ENCODE measurements at regions not wholly inside any gene's neighbourhood (a gene's known extent, or its start where the extent isn't known, plus 50 kb on each side); places are given as distances from the start of the nearest gene placed in this dataset.
"Not testable (repeated sequence)": the region's sequence is repeated elsewhere in the genome, so short reads cannot be mapped to it uniquely, and the experiment has no call there.

DNA sequence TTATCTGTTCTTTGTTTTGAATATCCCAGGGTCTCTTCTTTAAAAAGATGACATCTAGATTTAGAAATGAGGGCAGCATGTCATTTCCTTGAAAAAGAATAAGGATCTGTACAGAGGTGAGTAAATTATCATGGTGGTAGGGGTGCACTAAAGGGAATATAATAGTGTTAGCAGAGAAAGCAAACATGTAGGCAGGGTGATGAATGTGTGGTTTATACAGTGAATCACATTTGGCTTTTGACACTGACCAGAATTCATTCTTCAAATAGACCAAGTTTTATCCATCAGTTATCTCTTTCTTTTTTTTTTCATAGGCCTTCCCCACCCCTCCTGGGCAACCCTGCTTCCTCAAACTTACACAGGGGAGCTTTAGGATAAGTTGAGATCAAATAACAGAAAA is 184.5 kb upstream of the LRP1B start:
- DNase-seq: no peak

DNA sequence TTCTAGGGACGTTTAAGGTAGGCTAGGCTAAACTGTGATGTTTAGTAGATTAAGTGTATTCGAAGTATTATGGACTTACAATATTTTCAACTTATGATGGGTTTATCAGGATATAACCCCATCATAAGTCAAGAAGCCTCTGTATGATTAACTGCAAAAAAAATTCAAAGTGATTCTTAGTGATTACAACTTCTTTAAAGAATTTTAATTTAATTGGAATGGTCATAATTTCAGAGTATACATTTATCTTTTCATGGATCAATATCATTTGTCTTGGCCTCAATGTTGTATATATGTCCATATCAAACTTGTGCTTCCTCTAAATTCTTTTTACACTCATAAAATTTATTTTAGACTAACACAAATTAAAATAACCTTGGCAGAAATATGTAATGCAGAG is 183.3 kb upstream of the LRP1B start:
- DNase-seq: no peak

DNA sequence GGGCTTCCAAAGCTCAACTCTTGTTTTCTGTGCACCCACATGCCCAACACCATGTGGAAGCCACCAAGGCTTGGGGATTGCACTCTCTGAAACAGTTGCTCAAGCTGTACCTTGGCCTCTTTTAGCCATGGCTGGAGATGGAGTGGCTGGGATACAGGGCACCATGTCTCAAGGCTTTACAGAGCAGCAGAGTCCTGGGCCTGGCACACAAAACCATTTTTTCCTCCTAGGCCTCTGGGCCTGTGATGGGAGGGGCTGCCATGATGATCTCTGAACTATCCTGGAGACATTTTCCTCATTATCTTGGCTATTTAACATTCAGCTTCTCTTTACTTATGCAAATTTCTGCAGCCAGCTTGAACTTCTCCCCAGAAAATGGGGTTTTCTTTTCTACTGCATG is 179.7 kb upstream of the LRP1B start:
- DNase-seq: no peak

DNA sequence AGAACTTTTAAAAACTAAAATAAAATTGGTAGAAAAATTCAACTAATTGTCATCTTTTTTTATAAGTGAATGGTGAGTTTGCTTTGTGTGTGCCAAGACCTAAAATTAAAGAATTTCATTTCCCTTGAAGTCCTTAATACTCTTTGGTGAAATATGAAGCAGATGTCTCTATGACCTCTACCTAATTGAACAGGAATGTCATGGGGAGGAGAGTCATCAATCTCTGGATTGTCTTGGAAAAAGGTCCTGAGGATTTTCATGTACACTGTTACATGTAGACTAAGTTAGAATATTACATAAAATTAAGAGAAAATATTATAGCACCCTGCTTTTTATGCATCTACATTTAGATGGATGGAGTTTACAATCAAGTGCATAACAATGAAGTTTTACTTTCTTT is 177.9 kb upstream of the LRP1B start:
- DNase-seq: no peak

DNA sequence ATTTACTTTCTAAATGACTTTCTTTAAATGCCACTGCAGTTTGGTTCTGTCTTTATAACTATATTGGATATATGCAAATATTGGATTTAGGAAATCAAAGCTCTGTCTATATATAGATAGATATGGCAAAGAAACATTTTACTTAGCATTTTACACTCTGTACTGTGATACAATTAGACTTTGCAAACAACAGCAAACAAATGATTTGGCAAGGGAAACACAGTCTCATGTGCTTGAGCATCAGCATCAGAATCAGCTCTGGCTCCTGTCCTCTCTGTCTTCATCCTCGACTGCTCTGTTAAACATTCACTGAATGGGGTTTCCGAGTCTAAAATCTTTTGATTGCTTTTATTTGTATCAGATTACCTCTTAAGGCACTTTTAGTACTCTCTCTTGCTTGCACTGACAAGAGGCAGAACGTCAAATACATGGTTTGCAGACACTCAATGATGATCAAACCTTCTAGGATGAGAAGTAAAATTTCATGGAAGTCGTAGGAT is 176.8 kb upstream of the LRP1B start:
- no peak for DNase-seq

DNA sequence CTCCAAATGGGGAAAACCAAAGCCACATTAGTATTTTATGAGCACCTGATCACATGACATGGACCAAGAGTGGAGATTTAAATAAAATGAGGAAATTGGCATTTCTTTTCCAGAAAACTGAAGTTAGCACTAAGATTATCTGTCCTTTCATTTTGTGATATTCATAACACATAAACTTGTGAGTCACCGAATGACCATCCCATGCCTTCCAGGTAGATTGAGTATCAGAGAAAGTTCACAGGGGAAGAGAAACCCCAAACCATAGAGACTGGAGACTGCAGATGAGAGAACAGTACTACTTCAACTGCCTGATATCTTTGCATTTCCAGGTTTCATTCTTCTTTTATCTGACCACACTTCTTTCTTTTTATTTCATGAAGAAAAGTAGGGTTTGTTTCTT is 176.3 kb upstream of the LRP1B start:
- DNase-seq: no peak

DNA sequence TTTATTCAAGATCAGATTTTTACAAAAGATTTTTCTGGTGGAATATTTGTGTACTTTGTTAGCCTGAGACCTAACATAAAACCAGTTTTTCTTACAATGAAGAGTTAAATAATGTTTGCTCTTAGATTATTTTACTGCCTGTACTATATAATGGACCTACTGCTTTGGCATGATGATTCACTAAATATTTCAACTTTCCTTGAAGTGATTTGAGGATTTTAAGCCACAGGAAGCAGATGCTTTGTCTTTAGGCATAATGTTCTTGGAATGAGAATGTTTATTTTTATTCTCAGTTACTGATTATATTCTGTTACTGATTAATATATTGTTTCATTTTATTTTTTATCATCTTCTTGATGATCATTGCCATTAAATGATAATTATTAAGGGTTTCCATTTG is 175.3 kb upstream of the LRP1B start:
- DNase-seq: no peak

DNA sequence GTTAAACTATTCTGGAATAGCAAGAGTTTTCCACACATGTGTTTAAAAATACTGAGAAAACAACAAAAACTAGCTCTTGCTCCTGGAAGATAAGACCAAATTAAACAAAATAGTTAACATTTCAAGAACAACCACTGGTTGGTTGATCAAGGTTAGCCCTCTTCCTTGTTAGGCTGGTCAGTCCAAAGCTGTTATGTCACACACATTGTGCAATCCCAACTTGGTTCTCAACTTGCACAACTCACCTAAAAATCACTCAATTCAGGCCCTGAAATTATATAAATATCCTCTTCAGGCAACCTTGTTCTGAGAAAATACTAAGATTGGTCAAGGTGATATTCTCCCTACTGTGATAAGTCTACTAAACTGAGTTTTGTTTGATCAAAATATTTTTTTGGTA is 169.7 kb upstream of the LRP1B start:
- DNase-seq: no peak

- no peak for DNase-seq
Observed at GRCh38 chr2:142299021-142299420, 168.2 kb upstream of the LRP1B start.

GRCh38 chr2:142294225-142294624 is 163.4 kb upstream of the LRP1B start:
- no peak for DNase-seq

GRCh38 chr2:142291969-142292368 is 161.2 kb upstream of the LRP1B start:
- no peak for DNase-seq

DNA sequence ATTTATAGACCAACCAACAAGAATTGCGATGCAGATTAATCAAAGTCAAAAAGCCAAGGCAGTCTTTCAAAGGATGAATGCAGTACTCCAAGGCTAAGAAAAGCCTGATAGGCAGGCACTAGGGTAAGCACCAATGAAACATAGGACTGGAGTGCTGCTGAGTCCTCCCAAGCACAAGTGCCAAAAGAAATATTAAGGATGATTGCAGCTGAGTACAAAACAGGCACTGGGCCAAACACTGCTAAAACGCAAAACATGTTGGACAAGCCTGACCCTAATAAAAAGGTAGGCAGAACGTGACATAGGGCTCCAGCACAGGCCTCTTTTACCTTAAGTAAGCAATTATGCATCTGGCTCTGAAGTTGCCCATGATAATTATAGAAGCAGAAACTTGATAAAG is 160.1 kb upstream of the LRP1B start:
- no peak for DNase-seq

DNA sequence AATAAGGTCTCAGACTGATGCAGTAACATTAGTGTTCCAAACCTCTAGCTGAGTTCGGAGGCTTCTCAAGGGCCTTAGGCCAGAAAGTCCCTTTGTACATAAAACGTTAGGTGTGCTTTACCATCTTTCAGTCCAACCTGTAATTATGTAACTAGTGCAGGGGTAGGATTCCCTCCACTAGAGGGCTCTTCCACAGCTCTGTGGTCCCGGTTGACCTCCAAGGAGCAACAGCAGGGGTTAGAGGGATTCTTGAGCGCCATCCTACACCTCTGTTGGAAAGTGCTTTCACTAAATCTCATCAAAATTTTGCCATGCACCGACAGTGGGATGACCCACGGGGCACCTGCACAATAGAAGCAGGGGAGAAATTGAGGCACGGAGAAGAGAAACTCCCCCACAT is 155.8 kb upstream of the LRP1B start:
- DNase-seq: no peak

DNA sequence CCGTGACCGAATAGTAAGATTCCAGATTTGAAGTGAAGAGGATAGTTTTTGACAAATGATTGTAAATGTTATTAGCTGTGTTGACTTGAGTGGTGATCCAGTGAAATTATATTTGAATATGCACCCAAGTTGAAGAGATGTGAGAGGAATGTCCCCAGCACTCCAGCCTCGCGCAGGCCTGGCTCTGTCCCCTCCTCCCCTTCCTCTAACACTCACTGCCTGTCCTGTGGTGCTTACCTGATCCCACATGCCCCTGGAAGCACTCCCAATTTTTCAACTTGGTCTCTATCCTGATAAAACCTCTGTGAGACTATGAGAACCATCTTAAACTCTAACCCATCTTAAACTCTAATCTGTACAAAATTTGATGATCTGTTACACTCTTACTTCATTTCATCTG is 154.7 kb upstream of the LRP1B start:
- no peak for DNase-seq

DNA sequence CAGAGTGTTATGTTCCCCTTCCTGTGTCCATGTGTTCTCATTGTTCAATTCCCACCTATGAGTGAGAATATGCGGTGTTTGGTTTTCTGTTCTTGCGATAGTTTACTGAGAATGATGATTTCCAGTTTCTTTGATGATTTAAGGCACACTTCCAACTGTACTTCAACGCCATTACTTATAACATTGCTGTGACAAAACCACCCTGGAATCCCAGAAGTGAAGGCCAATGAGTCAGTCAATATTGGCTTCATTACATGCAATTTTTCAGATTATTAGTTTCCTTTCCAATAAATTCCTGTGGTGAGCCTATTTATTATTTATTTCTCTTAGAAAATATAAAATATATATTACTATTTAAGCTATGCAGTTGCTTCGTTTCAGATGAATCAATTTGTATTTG is 153.5 kb upstream of the LRP1B start:
- not testable (repeated sequence) for DNase-seq

- no peak for DNase-seq
Observed at GRCh38 chr2:142280831-142281230, 150.0 kb upstream of the LRP1B start.

- DNase-seq: no peak
Observed at GRCh38 chr2:142270990-142271389, 140.2 kb upstream of the LRP1B start.

DNA sequence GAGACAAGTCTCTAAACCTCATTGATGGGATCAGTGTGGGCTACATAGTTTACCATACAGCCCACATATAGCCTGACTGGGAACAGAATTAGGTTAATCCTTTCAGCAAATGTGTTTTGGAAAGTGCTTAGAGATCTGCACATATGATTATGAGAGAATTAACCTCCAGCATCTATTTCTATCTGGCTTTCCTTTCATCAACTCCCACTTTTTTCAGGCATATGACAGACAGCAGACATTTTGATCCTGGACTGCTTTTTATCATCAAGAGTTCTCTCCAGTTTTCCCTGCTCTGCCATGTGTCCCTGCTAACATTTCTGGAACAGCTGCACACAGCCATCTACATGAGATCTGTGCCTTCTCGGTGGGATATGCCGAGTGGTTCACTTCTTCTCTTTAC is 139.5 kb upstream of the LRP1B start:
- DNase-seq: no peak

GRCh38 chr2:142259356-142259755 is 128.5 kb upstream of the LRP1B start:
- DNase-seq: no peak

DNA sequence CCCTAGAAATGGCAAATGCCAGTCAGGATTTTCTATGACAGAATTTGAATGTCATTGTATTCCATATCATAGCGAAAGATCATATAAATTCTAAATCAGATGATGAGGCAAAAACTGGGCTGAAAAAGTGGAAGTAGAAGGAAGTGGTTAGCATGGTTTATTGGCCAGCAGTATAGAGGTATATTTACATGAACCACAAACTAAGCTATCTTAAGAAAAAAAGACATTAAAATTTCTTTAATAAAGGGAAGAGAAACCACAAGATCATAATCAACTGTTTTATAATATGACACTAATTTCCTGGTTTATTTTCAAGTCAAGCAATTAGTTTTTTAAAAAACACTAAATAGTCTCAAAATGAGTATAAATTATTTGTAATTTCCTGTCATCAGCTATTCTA is 123.2 kb upstream of the LRP1B start:
- DNase-seq: no peak

DNA sequence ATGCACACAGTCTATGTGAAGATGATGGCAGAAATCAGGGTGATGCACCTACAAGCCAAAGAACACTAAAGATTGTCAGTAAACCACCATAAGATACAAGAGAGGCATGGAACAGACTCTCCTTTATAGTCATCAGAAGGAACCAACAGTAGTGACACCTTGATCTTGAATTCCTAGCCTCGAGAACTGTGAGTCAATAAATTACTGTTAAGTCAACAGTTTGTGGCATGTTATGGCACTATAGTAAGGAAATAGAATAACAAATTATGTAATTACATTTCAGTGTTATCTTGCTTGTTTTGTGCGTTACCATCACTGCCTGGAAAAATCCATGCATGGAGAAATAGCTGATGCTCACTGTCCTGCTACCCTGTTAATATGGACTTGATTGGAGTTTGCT is 110.2 kb upstream of the LRP1B start:
- DNase-seq: no peak

DNA sequence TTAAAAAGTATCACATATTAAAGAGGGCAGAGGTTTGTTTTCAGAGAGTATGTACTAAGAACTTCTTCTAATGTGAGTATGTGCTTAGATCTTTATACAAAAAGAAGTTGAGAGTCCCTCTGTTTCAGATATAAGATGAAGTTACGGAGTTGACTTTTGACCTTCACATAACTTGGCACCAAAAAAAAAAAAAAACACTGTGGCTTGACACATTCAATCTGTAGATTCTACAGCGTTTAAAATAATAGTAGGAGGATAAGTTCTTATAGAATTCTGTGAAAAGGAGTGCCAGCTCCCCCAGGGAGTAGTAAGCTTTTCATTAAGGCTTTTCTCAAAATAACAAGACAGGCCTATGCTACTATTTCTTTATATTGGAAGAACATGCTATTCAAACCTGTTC is 105.4 kb upstream of the LRP1B start:
- no peak for DNase-seq

DNA sequence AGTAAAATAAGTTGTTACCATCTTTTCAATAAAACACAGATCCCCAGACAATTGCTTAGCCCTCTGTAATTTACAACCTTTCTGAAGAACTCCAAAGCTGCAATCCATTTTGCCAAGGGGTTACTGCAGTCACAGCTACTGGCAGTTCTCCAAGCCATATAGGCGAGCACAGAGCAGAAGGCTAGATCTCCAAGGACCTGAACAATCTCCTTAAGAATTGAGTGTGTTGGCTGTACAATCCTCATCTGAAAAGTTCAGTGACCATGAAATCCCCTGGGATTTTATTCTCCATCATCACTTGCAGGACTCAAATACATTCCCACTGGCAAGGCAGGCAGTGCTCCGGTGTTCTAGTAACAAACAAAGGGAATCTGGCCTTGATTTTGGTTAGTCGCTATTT is 103.9 kb upstream of the LRP1B start:
- no peak for DNase-seq

- no peak for DNase-seq
Observed at GRCh38 chr2:142223309-142223708, 92.5 kb upstream of the LRP1B start.

GRCh38 chr2:142222715-142223114 is 91.9 kb upstream of the LRP1B start:
- DNase-seq: no peak

- DNase-seq: no peak
Observed at GRCh38 chr2:142220901-142221300, 90.1 kb upstream of the LRP1B start.
